Psoas muscle (tissue), 7 donors: ENCODE measurements at regions not wholly inside any gene's neighbourhood (a gene's known extent, or its start where the extent isn't known, plus 50 kb on each side); places are given as distances from the start of the nearest gene placed in this dataset.

Experiments used
- ATAC-seq, 4 donors: fragments of 200-7000 bp; cut with Tn5 transposase; one replicate each; pipeline ENCODE4 v1.9.1; 2020; ENCODE audit warnings: moderate library complexity in 3 of 4, mild to moderate bottlenecking in 2 of 4
- DNase-seq, 2 donors: peaks; one replicate each; pipeline ENCODE4 v3.0.0-alpha.2; 2020
- H3K27ac ChIP-seq: fragments of 200-600 bp; one replicate; pipeline ENCODE4 v1.8.0; 2022
- H3K27me3 ChIP-seq, 3 donors: fragments of 200-600 bp in 1 of 3; one replicate each; pipeline versions ENCODE4 v1.6.1 to v1.8.0; 2013 to 2022; ENCODE audit warnings: low read length in 2 of 3, mild to moderate bottlenecking in 2 of 3, moderate library complexity in 1 of 3; ENCODE audit not compliant: insufficient read depth in 3 of 3
- H3K36me3 ChIP-seq, 2 donors: fragments of 200-600 bp in 1 of 2; one replicate each; pipeline versions ENCODE4 v1.6.1 to v1.8.0; 2013 to 2022; ENCODE audit warnings: low read depth in 1 of 2, mild to moderate bottlenecking in 1 of 2, moderate library complexity in 1 of 2; ENCODE audit not compliant: insufficient read depth in 1 of 2
- H3K4me1 ChIP-seq: fragments of 200-600 bp; one replicate; pipeline ENCODE4 v1.8.0; 2022
- H3K4me3 ChIP-seq: fragments of 200-600 bp; one replicate; pipeline ENCODE4 v1.8.0; 2022; ENCODE audit warnings: mild to moderate bottlenecking
- H3K9me3 ChIP-seq: fragments of 200-600 bp; one replicate; pipeline ENCODE4 v1.8.0; 2022
- WGBS, 3 donors: extraction: QIAGEN DNeasy Blood & Tissue Kit; methylation state at CpG; one replicate each; pipeline versions ENCODE4 v1.1.6 to v1.1.7; 2013; 5-methylcytosine and 5-hydroxymethylcytosine counted together
- intact Hi-C, 2 donors: fragments of 100-400 bp; cut with DNase I; formaldehyde crosslinking; loops; one replicate each; pipeline versions ENCODE4 v1.11.0 to v1.14.2; 2022
- TF ChIP-seq, protein P1 (sequence below): fragments of 200-600 bp; IDR thresholded peaks from one replicate; pipeline ENCODE4 v1.8.0; 2022; ENCODE audit warnings: antibody characterized with exemption
- donor health status: healthy with polysubstance abuse.
- donor health status: DM: no; HTN: no; CAD: no; lungs with moderate emphysema.
- donor health status: Bipolar disorder and iron deficiency.
- donor health status: healthy.
- donor health status: DM: yes; HTN: yes; CAD: no.
- donor health status: DM: no; HTN: no; CAD: no.
- donor health status: DM: yes; HTN: yes; CAD: no.

DNA sequence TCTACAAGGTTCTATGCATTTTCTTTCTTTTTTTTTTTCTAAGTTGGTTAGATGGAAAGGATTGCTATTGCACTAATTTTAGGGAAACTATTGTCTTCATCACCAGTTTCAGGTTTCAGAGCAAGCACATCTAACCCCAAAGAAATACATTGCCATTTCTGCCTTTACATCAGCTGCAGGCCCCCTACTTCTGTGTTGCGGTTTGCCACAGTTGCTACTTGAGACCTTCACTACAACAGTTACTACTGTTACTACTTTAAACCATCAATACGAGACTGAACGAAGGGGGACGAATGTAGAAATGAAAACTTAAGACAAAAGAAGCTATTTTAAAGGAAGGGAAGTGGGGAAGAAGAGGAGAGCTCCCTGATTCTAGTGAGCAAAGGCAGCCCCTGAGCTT lies 256.7 kb upstream of the LCORL start:
- no peak overlapping the region for H3K4me3 ChIP-seq
- H3K27ac ChIP-seq: no peak overlapping the region
- DNase-seq (no peak), ATAC-seq (no peak)
- TF ChIP-seq, protein P1, sequence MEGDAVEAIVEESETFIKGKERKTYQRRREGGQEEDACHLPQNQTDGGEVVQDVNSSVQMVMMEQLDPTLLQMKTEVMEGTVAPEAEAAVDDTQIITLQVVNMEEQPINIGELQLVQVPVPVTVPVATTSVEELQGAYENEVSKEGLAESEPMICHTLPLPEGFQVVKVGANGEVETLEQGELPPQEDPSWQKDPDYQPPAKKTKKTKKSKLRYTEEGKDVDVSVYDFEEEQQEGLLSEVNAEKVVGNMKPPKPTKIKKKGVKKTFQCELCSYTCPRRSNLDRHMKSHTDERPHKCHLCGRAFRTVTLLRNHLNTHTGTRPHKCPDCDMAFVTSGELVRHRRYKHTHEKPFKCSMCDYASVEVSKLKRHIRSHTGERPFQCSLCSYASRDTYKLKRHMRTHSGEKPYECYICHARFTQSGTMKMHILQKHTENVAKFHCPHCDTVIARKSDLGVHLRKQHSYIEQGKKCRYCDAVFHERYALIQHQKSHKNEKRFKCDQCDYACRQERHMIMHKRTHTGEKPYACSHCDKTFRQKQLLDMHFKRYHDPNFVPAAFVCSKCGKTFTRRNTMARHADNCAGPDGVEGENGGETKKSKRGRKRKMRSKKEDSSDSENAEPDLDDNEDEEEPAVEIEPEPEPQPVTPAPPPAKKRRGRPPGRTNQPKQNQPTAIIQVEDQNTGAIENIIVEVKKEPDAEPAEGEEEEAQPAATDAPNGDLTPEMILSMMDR: no peak
- intact Hi-C loops: no loop called here
- no peaks in the 10 kb centered on the region for H3K9me3 ChIP-seq
- no peaks in the 10 kb centered on the region for H3K27me3 ChIP-seq
- WGBS, 3 donors: 75 to 79% (median 78%) methylated on average over 4 of the region's 4 CpGs
- H3K36me3 ChIP-seq: no peaks in the 10 kb centered on the region
- H3K4me1 ChIP-seq: no peaks in the 10 kb centered on the region

DNA sequence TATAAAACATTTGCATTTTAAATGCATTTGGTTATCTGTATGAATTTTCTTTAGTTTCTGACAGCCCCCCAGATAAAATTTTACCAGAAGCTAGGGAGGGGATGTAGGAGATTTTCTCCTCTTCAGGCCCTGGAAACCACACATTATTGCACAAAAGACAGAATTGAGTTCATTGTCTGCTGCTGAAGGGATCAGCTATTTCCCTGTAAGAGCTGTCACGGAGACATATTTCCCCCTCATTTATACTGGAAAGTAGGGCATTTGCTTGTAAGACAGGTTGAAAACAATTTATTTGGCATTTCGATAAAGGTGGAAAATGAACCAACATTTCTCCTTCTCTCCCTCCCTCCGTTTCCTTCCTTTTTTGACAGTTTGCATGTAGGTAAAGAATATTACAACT lies 241.3 kb upstream of the LCORL start:
- Histone ChIP-seq H3K4me1 (no peaks in the 10 kb centered on the region), H3K27me3 (no peaks in the 10 kb centered on the region), H3K9me3 (no peaks in the 10 kb centered on the region), H3K27ac (no peak overlapping the region), H3K4me3 (no peak overlapping the region), H3K36me3 (no peaks in the 10 kb centered on the region)
- no peak for ATAC-seq
- intact Hi-C loops: no loop called here
- TF ChIP-seq, protein P1: no peak
- DNase-seq: no peak
- WGBS, 3 donors: 72 to 78% (median 77%) methylated on average over 3 of the region's 3 CpGs

DNA sequence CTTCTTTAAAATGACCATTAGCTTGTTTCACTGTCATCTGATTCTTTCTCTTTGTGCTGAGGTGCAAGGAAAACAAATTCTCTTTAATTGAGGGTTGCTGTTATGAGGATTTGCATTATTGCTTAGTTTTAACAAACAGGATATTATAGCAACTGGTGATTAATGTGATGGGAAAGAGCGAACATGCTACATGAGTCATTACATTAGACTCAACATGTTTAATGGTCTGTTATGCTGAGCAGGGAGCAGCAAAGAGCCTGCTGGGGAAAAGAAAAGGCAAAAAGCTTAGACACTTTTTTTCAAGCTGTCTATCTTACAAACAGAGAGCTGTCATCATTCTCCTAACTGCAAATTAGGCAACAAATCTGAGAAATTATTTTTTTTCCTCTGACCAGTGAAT lies 230.5 kb upstream of the LCORL start:
- no peaks in the 10 kb centered on the region for H3K27me3 ChIP-seq
- H3K27ac ChIP-seq: no peak overlapping the region
- H3K9me3 ChIP-seq: no peaks in the 10 kb centered on the region
- DNase-seq: no peak
- intact Hi-C loops: no loop called here
- no peak for ATAC-seq
- TF ChIP-seq, protein P1: no peak
- H3K36me3 ChIP-seq: no peaks in the 10 kb centered on the region
- H3K4me1 ChIP-seq: no peaks in the 10 kb centered on the region
- no peak overlapping the region for H3K4me3 ChIP-seq
- WGBS, 3 donors: 77 to 86% (median 79%) methylated on average over 1 of the region's 1 CpG

DNA sequence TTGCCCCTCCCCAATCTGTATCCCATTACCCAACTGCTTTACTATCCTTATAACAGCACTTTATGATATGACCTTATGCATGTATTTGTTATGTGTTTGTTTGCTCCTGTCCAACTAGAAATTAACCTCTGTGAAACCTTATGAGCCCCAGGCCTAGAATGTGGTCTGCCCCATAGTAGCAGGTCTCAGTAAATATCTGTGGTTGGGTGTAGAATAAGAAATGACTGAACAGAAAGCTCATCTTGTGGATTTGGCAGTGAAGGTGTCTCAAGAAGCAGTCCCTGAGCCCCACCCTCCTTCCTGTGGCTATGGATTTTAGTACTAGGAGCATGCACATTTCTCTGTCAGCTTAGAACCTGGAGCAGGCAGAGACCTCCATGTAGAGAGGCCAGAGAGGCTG lies 229.0 kb upstream of the LCORL start:
- Histone ChIP-seq H3K9me3 (no peaks in the 10 kb centered on the region), H3K36me3 (no peaks in the 10 kb centered on the region), H3K4me1 (no peaks in the 10 kb centered on the region), H3K27me3 (no peaks in the 10 kb centered on the region), H3K4me3 (no peak overlapping the region), H3K27ac (no peak overlapping the region)
- intact Hi-C loops: no loop called here
- ATAC-seq (no peak), DNase-seq (no peak)
- TF ChIP-seq, protein P1: no peak

DNA sequence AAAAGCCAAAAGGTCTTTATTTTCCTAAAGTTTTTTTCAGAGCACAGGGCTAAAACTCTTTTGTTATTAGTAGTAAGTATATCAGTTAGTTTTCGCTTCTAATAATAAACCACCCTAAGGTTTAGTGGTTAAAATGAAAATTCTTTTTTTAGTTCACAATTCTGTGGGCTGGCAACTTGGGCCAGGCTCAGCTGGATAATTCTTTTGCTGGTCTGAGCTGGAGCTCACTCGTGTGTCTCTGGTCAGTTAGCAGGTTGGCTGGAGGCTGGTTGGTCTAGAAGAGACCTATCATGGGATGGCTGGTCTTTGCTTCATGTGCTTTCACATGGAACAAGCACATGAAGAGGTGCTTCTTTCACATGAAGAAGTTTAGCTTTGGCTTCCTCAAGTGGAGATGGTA lies 227.1 kb upstream of the LCORL start:
- DNase-seq (no peak), ATAC-seq (no peak)
- Histone ChIP-seq H3K27me3 (no peaks in the 10 kb centered on the region), H3K4me1 (no peaks in the 10 kb centered on the region), H3K4me3 (no peak overlapping the region), H3K27ac (no peak overlapping the region), H3K9me3 (no peaks in the 10 kb centered on the region), H3K36me3 (no peaks in the 10 kb centered on the region)
- intact Hi-C loops: no loop called here
- TF ChIP-seq, protein P1: no peak
- 85 to 90% (median 88%) methylated on average over 2 of the region's 2 CpGs for WGBS, 3 donors
